ENCODE measurements at regions not wholly inside any gene's neighbourhood (a gene's known extent, or its start where the extent isn't known, plus 50 kb on each side); places are given as distances from the start of the nearest gene placed in this dataset.

GRCh38 chr6:2562721-2563451 is 187.8 kb downstream of the MYLK4 start:
- DNase-seq, result no peak

GRCh38 chr6:2560917-2561698 is 189.6 kb downstream of the MYLK4 start:
- DNase-seq, result no peak

- DNase-seq, result no peak
These were observed 190.4 kb downstream of the MYLK4 start for GRCh38 chr6:2560140-2560818.

- no peak for DNase-seq
These were observed 191.6 kb downstream of the MYLK4 start for GRCh38 chr6:2558861-2559801.

DNA sequence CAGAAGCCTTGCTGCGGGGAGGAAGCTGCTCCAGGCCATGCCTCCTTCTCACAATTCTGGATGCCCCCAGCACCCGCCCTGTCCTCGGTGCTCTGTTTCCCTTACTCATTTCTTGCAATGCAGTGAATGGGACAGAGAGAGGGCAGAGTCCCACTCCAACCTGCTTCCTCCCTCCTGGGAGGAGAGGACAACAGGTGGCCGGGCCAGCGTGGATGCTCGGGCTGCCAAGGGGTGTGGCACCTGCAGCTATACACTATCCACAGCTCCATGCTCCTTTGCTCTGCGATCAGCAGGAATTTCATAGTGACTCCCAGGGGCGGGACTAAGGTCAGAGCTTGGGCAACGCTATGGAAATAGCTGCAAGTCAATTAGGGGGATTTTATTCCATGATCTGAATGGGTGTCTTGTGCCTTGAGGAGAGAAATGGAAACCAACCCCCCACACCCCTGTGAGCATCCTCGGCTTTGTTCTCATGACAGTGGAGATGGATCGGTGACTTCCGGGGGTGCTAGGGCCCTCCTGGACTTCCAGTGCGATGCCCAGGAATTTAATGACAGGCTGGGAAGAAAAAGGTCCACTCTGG is 192.5 kb downstream of the MYLK4 start:
- DNase-seq, result no peak

DNA sequence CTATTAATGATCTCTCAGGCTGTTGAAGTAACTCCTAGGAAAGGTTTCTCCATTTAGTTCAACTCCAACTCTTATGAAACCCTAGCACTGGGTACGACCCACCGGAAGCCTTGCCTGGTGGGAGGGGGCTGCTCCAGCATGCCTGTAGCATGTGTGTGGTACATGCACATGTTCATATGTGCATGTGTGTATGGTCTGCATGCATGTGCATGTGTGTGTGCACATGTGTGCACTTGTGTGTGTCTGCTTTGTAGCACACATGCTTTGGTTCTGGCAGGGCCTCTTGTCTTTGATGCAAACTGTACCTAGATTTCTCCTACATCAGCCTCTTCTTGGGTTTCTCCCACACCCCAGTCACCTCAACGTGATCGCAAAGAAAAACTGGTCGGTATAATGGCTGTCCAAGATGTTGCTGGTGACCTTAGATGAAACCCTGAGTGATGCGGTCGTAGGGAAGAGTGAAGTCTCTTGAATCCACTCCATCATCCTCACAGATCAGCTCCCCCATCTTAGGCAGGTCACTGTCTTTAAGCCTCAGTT is 193.5 kb downstream of the MYLK4 start:
- DNase-seq, result no peak

- no peak for DNase-seq
These were observed 194.0 kb downstream of the MYLK4 start for GRCh38 chr6:2556761-2557160.

- DNase-seq, result no peak
These were observed 196.0 kb downstream of the MYLK4 start for GRCh38 chr6:2554651-2555260.

DNA sequence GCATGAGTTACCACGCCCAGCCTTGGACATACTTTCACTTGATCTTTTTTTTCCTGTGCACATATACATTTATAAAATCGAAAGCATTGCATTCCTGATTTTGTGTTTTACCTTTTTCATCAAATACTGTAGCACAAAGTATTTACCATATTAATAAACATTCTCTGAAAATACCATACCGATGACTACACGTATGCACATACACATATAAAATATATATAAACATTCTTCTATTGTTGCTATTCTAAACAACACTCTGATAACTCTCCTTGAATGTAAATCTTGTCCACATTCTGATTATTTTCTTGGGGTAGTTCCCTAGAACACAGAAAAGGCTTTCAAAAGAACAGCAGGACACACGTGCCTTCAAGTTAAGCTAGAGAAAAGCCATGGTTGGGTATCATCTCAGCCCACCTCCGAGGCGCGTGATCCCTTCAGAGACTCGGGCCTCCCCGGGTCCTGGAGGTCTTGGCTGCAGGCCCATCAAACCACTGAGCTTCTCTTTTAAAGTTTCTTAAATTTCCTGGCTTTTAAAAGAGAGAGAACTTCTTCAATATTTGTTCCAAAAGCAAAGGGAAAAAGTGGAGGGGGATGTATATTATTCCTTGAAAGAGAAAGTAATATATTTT is 198.1 kb downstream of the MYLK4 start:
- DNase-seq, result no peak

GRCh38 chr6:2551705-2552104 is 199.0 kb downstream of the MYLK4 start:
- DNase-seq, result no peak

- no peak for DNase-seq
These were observed 200.5 kb downstream of the MYLK4 start for GRCh38 chr6:2550247-2550646.

DNA sequence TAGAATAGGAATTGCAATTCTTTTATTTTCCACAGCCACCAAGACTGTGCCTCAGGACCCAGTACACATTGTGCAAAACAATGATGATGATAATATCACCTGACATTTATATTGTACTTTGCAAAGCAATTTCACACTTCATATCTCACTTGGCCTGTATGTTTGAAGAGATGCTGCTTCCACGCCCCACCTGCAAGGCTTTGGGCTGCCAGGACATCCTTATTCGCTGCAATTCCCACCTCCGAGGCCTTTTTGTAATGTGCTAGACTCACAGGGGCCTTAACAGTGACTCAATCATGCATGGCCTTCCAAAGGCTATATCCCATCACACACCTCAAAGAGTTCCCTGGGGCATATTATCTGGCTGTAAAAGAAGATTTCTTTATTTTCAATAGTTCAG is 200.9 kb downstream of the MYLK4 start:
- no peak for DNase-seq

DNA sequence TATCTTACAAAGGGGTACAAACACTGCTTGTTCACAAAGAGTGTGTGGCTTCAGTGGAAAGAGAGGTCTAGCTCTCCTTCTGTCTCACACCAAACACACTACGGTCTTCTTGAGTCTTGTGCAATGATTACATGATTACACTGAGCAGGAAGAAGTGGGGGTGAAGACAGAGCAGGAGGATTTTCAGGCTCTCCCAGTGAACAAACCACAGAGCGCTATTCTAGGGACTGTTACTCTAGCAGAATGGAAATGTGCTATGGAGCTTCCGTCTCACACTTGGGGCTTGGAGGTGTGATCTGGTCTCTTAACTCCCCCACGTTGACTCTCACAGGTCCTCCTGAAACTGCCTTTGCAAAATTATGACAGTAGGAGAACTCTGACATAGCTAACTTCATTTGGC is 203.4 kb downstream of the MYLK4 start:
- no peak for DNase-seq

DNA sequence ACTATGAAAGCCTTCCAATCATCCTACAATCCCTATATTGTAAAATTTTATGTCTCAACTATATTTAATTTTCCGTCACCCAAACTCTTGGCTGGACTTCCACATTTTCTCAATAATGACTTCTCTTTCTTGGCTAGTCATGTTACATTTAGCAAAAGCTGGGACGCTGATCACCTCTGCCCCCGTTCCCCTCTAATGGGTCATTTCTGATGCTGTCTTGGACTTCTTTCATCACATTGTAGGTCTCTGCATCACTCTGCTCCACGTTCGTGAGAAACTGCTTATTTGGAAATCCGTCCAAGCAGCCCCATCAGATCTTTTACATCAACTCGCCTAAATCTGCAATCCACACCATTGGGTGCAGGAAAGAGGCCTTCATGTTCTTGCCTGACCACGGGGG is 203.8 kb downstream of the MYLK4 start:
- no peak for DNase-seq

GRCh38 chr6:2545383-2546038 is 205.2 kb downstream of the MYLK4 start:
- no peak for DNase-seq

GRCh38 chr6:2543321-2543720 is 207.4 kb downstream of the MYLK4 start:
- DNase-seq, result no peak

DNA sequence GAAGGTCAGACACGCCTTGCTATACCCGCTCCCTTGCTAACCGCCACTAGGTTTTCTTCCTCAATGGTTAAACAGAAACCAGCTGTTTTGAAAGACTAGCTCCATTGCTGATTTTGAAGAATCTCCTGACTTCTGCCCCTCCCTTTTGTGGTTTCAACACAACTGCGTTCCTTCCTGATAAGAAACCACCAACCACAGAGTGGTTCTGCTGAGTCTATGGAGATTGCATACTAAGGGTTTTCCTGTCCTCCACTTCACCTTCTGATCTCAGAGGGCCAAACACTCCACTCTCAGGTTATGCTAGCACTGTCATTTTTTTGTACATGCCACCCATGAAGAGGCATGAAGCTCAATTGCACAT is 207.9 kb downstream of the MYLK4 start:
- no peak for DNase-seq

GRCh38 chr6:2542101-2542857 is 208.4 kb downstream of the MYLK4 start:
- DNase-seq, result no peak

DNA sequence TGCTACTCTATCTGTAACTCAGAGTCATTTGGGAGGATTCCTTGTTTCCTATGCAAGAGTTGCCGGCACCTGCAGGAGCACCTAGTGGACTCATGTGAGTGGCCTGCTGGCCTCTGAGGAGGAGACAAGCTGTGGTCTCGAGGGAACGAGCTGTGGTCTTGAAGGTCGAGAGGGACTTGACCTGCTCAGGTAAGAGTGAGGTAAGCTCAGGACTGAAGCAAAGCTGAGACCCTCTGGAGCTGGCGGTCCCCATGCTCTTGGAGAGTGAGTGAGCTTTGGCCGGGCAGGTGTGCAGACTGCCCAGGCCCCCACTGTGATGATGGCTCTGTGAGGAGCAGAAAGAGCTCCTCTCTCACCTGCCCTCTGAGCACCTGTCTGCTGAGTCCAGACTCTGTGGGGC is 214.3 kb downstream of the MYLK4 start:
- DNase-seq, result no peak

- no peak for DNase-seq
These were observed 215.2 kb downstream of the MYLK4 start for GRCh38 chr6:2535506-2535905.
